Naive thymus-derived CD4-positive, alpha-beta T cell (primary cell): ENCODE measurements at regions not wholly inside any gene's neighbourhood (a gene's known extent, or its start where the extent isn't known, plus 50 kb on each side); places are given as distances from the start of the nearest gene placed in this dataset.
A peak's percentile ranks its signal among the peaks of the same experiment; 100 is the strongest.

Source experiments
- ATAC-seq: fragments of 150-1000 bp; cut with Tn5 transposase; 2 replicates; pipeline ENCODE4 v1.10.0; 2021; ENCODE audit warnings: mild to moderate bottlenecking, moderate library complexity
- CTCF ChIA-PET: fragments of 350-600 bp; sonication (Branson Sonifier 250); formaldehyde crosslinking; loops from one replicate; lab custom pipeline; 2021; ENCODE audit warnings: antibody characterized with exemption; lab: Charles Lee
- POLR2A ChIA-PET: fragments of 350-600 bp; sonication (Branson Sonifier 250); formaldehyde crosslinking; loops from one replicate; lab custom pipeline; 2021; ENCODE audit warnings: antibody characterized with exemption, inconsistent platforms; lab: Charles Lee
- DNase-seq, 9 donors: peaks; one replicate each; pipeline versions ENCODE4 v3.0.0 to v3.0.0-alpha.2; 2020 to 2022; ENCODE audit warnings: mixed read lengths in 1 of 9
- H3K27ac ChIP-seq: one replicate; pipeline ENCODE4 v1.7.0; 2013; ENCODE audit warnings: mild to moderate bottlenecking, low read depth, low read length, moderate library complexity
- H3K27me3 ChIP-seq, 2 donors: one replicate each; pipeline ENCODE4 v1.7.0; 2013; ENCODE audit warnings: low read length in 2 of 2, mild to moderate bottlenecking in 2 of 2, moderate library complexity in 2 of 2; ENCODE audit not compliant: control insufficient read depth in 2 of 2, insufficient read depth in 2 of 2
- H3K36me3 ChIP-seq, 3 experiments: 1 replicate in 2 of 3; 2 replicates in 1 of 3; pipeline ENCODE4 v1.7.0; 2013; ENCODE audit warnings: low read length in 3 of 3, mild to moderate bottlenecking in 3 of 3, moderate library complexity in 1 of 3; ENCODE audit not compliant: insufficient read depth in 3 of 3, control insufficient read depth in 2 of 3
- H3K4me1 ChIP-seq, 2 donors: one replicate each; pipeline ENCODE4 v1.7.0; 2013; ENCODE audit warnings: low read length in 2 of 2, mild to moderate bottlenecking in 2 of 2, moderate library complexity in 1 of 2; ENCODE audit not compliant: control insufficient read depth in 2 of 2, insufficient read depth in 2 of 2
- H3K4me3 ChIP-seq: 2 replicates; pipeline ENCODE4 v1.7.0; 2013; ENCODE audit warnings: mild to moderate bottlenecking, low read length
- H3K9me3 ChIP-seq, 3 experiments: 1 replicate in 2 of 3; 2 replicates in 1 of 3; pipeline ENCODE4 v1.7.0; 2013; ENCODE audit warnings: low read length in 3 of 3; ENCODE audit not compliant: control insufficient read depth in 2 of 3
- H3K27ac Mint-ChIP-seq, 9 donors: one replicate each; pipeline ENCODE4 v1.8.0; 2020 to 2022; ENCODE audit warnings: mixed read lengths in 9 of 9, mild to moderate bottlenecking in 8 of 9, moderate library complexity in 5 of 9, inconsistent platforms in 2 of 9
- H3K27me3 Mint-ChIP-seq, 5 donors: one replicate each; pipeline ENCODE4 v1.8.0; 2021 to 2022; ENCODE audit warnings: mixed read lengths in 5 of 5, mild to moderate bottlenecking in 1 of 5
- H3K36me3 Mint-ChIP-seq, 5 donors: one replicate each; pipeline ENCODE4 v1.8.0; 2020 to 2022; ENCODE audit warnings: mixed read lengths in 5 of 5, mild to moderate bottlenecking in 3 of 5, inconsistent platforms in 1 of 5
- H3K4me1 Mint-ChIP-seq, 7 donors: one replicate each; pipeline ENCODE4 v1.8.0; 2020 to 2022; ENCODE audit warnings: mixed read lengths in 7 of 7, mild to moderate bottlenecking in 3 of 7, inconsistent platforms in 1 of 7
- H3K4me3 Mint-ChIP-seq, 10 donors: one replicate each; pipeline ENCODE4 v1.8.0; 2020 to 2022; ENCODE audit warnings: mild to moderate bottlenecking in 10 of 10, mixed read lengths in 10 of 10, moderate library complexity in 6 of 10, inconsistent platforms in 2 of 10
- H3K9me3 Mint-ChIP-seq, 11 donors: one replicate each; pipeline ENCODE4 v1.8.0; 2020 to 2022; ENCODE audit warnings: mixed read lengths in 11 of 11, mild to moderate bottlenecking in 4 of 11, inconsistent platforms in 1 of 11, moderate library complexity in 1 of 11
- intact Hi-C, 2 donors: fragments of 100-400 bp; cut with micrococcal nuclease; formaldehyde crosslinking; loops; one replicate each; pipeline ENCODE4 v1.15.1; 2023

DNA sequence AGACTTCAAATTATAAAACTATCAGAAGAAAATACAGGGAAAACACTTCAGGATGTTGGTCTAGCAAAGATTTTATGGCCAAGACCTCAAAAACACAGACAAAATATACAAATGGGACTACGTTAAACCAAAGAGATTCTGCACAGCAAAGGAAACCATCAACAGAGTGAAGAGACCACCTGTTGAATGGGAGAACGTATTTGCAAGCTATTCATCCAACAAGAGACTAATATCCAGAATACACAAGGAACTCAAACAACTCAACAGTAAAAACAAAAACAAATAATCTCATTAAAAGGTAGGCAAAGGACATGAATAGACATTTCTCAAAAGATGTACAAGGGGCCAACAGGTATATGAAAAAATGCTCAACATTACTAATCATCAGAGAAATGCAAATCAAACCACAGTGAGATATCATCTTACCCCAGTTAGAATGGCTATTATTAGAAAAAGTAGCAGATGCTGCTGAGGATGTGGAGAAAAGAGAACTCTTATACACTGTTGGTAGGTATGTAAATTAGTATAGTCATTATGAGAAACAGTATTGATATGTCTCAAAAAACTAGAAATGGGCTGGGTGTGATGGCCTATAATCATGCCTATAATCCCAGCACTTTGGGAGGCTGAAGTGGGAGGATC, 112.6 kb downstream of the LRIG2 start:
- CTCF ChIA-PET, result no interaction called here

DNA sequence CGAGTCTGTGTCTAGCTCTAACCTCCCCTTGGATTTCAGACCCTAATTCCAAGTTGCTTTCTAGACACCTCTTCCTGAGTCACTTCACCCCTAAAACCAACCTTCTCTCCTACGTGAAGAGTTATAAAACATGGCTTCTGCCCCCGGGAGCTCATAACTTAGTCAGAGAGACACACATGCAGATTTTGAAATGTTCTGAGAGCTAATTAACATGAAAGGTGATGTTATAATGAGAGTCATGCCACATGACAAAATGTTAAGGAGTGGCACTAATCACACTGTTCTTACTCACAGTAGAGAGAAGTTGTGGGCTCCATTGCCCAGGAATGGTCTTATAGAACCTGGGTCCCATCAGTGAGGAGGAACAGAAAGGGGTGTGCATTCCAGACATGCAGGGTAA, 117.1 kb downstream of the LRIG2 start:
- ATAC-seq, result no peak
- H3K4me3 Mint-ChIP-seq, result no peak overlapping the region
- intact Hi-C loops, result no loop called here
- POLR2A ChIA-PET, result no interaction called here
- Histone ChIP-seq H3K36me3 (no peaks in the 10 kb centered on the region), H3K27me3 (no peaks in the 10 kb centered on the region), H3K4me3 (no peak overlapping the region), H3K4me1 (no peaks in the 10 kb centered on the region), H3K9me3 (no peaks in the 10 kb centered on the region), H3K27ac (no peak overlapping the region)
- CTCF ChIA-PET, result no interaction called here
- H3K9me3 Mint-ChIP-seq, result peaks cover 6 to 18% (median 7%) of the 10 kb centered on the region in 11 donors
- H3K4me1 Mint-ChIP-seq, result peaks cover 0 to 8% (median 0%) of the 10 kb centered on the region in 7 donors
- no peak overlapping the region for H3K27ac Mint-ChIP-seq
- H3K36me3 Mint-ChIP-seq, result peaks cover 0 to 8% (median 4%) of the 10 kb centered on the region in 5 donors
- H3K27me3 Mint-ChIP-seq, result peaks cover 5 to 31% (median 23%) of the 10 kb centered on the region in 5 donors
- no peak for DNase-seq

More for the DNA sequence above, 112.6 kb downstream of the LRIG2 start:
- H3K4me3 ChIP-seq, result no peak overlapping the region
- H3K9me3 Mint-ChIP-seq, result peaks cover 0 to 14% (median 2%) of the 10 kb centered on the region in 11 donors
- H3K4me1 Mint-ChIP-seq, result peaks cover 0 to 2% (median 0%) of the 10 kb centered on the region in 7 donors
- H3K27me3 ChIP-seq, result no peaks in the 10 kb centered on the region
- H3K27ac Mint-ChIP-seq, result no peak overlapping the region
- intact Hi-C loops, result no loop called here
- H3K9me3 ChIP-seq, result no peaks in the 10 kb centered on the region
- peaks cover 10 to 35% (median 24%) of the 10 kb centered on the region in 5 donors for H3K27me3 Mint-ChIP-seq
- no peak for ATAC-seq
- H3K27ac ChIP-seq, result no peak overlapping the region
- H3K4me3 Mint-ChIP-seq, result no peak overlapping the region
- H3K36me3 Mint-ChIP-seq, result no peaks in the 10 kb centered on the region
- no peaks in the 10 kb centered on the region for H3K4me1 ChIP-seq
- H3K36me3 ChIP-seq, result no peaks in the 10 kb centered on the region
- POLR2A ChIA-PET, result no interaction called here
- DNase-seq, result no peak

DNA sequence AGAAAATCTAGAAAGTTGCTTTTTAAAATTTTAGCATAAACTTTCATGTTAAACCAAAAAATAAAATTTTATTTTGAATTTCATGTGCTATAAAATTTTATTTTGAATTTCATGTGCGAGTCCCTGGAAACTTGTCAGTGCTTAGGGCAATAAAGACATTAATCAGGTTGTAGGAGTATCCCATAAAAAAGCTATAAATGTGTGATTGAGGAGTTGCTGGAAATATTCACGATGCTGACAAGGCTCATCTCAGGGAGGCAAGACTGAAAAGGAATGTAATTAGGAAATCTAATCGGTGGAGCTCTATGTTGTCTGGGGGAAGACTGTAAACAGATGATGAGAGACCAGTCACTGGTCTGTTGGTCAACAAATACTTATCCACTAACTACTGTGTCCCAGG, 117.9 kb downstream of the LRIG2 start:
- Histone ChIP-seq H3K36me3 (no peaks in the 10 kb centered on the region), H3K27ac (no peak overlapping the region), H3K4me1 (no peaks in the 10 kb centered on the region), H3K4me3 (no peak overlapping the region), H3K9me3 (no peaks in the 10 kb centered on the region), H3K27me3 (no peaks in the 10 kb centered on the region)
- ChIA-PET CTCF (no interaction called here), POLR2A (no interaction called here)
- Mint-ChIP-seq H3K27ac (no peak overlapping the region), H3K4me3 (no peak overlapping the region), H3K9me3 (peaks cover 6 to 13% (median 7%) of the 10 kb centered on the region in 11 donors), H3K4me1 (peaks cover 0 to 8% (median 0%) of the 10 kb centered on the region in 7 donors), H3K36me3 (peaks cover 0 to 8% (median 4%) of the 10 kb centered on the region in 5 donors), H3K27me3 (peaks cover 5 to 31% (median 19%) of the 10 kb centered on the region in 5 donors)
- DNase-seq, result no peak
- ATAC-seq, result no peak
- intact Hi-C loops, result no loop called here

DNA sequence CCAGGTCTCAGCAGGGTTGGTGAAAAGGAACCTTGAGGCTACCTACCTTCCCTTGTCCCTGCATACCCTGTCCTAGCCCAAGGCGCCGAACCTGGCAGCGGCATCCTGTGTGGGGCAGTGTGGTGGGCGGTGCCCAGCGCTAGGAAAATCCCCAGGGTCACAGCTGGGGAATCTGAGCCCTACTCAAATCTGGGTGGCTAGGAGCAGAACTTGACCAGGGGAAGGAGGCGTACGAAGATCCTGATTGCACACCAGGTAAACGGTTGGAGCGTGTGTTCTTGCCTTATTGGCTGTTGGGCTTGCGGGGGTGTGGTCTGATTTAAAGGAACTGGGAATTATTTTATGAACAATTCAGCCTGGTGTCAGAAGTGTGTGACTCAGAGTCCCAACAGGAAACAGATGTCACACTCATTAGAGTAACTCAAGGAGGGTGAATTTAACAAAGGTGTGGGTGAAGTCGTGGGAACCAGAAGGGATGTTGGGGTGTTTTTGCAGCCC, 118.6 kb downstream of the LRIG2 start:
- H3K4me3 Mint-ChIP-seq, result no peak overlapping the region
- H3K4me1 Mint-ChIP-seq, result peaks cover 0 to 8% (median 0%) of the 10 kb centered on the region in 7 donors
- ChIA-PET POLR2A (no interaction called here), CTCF (no interaction called here)
- Histone ChIP-seq H3K27me3 (no peaks in the 10 kb centered on the region), H3K4me3 (no peak overlapping the region), H3K36me3 (no peaks in the 10 kb centered on the region), H3K9me3 (no peaks in the 10 kb centered on the region), H3K27ac (no peak overlapping the region), H3K4me1 (no peaks in the 10 kb centered on the region)
- ATAC-seq (no peak), DNase-seq (no peak)
- intact Hi-C loops, result no loop called here
- peaks cover 0 to 8% (median 4%) of the 10 kb centered on the region in 5 donors for H3K36me3 Mint-ChIP-seq
- no peak overlapping the region for H3K27ac Mint-ChIP-seq
- H3K27me3 Mint-ChIP-seq, result peaks cover 5 to 31% (median 16%) of the 10 kb centered on the region in 5 donors
- H3K9me3 Mint-ChIP-seq, result peaks cover 5 to 13% (median 7%) of the 10 kb centered on the region in 11 donors

DNA sequence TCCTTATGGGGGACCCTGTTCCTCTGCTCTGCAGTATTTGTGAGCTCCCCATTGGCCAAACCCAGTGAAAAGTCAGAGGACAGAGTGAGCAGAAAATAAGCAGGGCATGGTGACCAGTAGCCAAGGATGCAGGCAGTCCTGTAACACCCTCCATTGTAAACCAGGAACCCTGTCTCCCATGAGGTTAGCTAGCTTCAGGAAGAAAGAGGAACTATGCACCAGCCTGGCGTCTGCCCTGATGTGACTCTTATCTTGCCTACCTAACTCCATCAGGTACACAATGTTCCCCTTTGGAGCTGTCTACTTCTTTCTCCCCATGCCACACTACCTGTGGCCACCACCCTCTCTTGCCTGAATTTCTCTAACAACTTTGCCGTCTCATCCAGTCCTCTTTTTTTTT, 119.2 kb downstream of the LRIG2 start:
- no peak overlapping the region for H3K27ac ChIP-seq
- ATAC-seq, result peak; percentile 38

DNA sequence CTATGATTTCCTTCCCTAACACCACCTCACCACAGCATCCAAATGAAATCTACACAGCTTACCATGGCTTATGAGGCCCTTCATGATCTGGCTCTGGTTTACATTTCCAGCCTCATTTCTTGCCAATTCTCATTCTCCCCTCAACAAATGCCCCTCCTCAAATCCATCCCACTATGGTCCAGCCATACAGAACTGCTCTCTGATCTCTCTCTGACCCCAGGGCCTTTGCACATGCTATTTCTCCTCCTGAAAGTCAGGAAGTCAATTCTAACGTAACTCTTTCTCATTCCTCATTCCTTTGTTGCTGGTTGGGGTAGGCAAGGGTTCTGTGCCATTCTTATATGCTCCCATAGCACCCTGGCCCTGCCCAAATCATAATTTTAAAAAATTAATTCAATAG, 120.0 kb downstream of the LRIG2 start:
- H3K4me3 ChIP-seq, result no peak overlapping the region
- Mint-ChIP-seq H3K36me3 (peaks cover 0 to 8% (median 4%) of the 10 kb centered on the region in 5 donors), H3K4me1 (peaks cover 0 to 8% (median 0%) of the 10 kb centered on the region in 7 donors), H3K4me3 (no peak overlapping the region), H3K27ac (no peak overlapping the region), H3K9me3 (peaks cover 5 to 13% (median 7%) of the 10 kb centered on the region in 11 donors), H3K27me3 (peaks cover 5 to 31% (median 16%) of the 10 kb centered on the region in 5 donors)
- CTCF ChIA-PET, result interaction anchor here (0.6 kb wide), 1 partner anchor 11 kb away, joined by 3 read pairs; no protein-coding TSS in a partner anchor
- H3K27ac ChIP-seq, result no peak overlapping the region
- H3K27me3 ChIP-seq, result no peaks in the 10 kb centered on the region
- no peak for ATAC-seq
- H3K36me3 ChIP-seq, result no peaks in the 10 kb centered on the region
- no peak for DNase-seq
- POLR2A ChIA-PET, result no interaction called here
- intact Hi-C loops, result no loop called here
- H3K4me1 ChIP-seq, result no peaks in the 10 kb centered on the region
- no peaks in the 10 kb centered on the region for H3K9me3 ChIP-seq

More for the DNA sequence above, 119.2 kb downstream of the LRIG2 start:
- no peak overlapping the region for H3K4me3 Mint-ChIP-seq
- Histone ChIP-seq H3K4me1 (no peaks in the 10 kb centered on the region), H3K4me3 (no peak overlapping the region), H3K9me3 (no peaks in the 10 kb centered on the region), H3K27me3 (no peaks in the 10 kb centered on the region), H3K36me3 (no peaks in the 10 kb centered on the region)
- H3K27ac Mint-ChIP-seq, result no peak overlapping the region
- peaks cover 5 to 31% (median 16%) of the 10 kb centered on the region in 5 donors for H3K27me3 Mint-ChIP-seq
- peaks cover 5 to 13% (median 7%) of the 10 kb centered on the region in 11 donors for H3K9me3 Mint-ChIP-seq
- peaks cover 0 to 8% (median 4%) of the 10 kb centered on the region in 5 donors for H3K36me3 Mint-ChIP-seq
- ChIA-PET POLR2A (no interaction called here), CTCF (interaction anchor here (0.6 kb wide), 1 partner anchor 10 kb away, joined by 3 read pairs; no protein-coding TSS in a partner anchor)
- no peak for DNase-seq
- H3K4me1 Mint-ChIP-seq, result peaks cover 0 to 8% (median 0%) of the 10 kb centered on the region in 7 donors
- intact Hi-C loops, result no loop called here
